MCF 10A (cell line): ENCODE measurements at regions not wholly inside any gene's neighbourhood (a gene's known extent, or its start where the extent isn't known, plus 50 kb on each side); places are given as distances from the start of the nearest gene placed in this dataset.

ENCODE experiments used
- BruUV-seq: library from RNA; stranded (reverse); fragments of 400-500 nt; replicated peaks from 2 replicates; lab custom pipeline; 2021; lab: Mats Ljungman, UMichigan
- CTCF ChIA-PET: fragments of 300-600 bp; sonication (Branson Sonifier 250); formaldehyde crosslinking; extraction: SDS; loops from one replicate; lab custom pipeline; 2021; ENCODE audit warnings: antibody characterized with exemption, inconsistent platforms; lab: Yijun Ruan, JAX
- POLR2A ChIA-PET: fragments of 300-600, 350-650 bp; sonication (Branson Sonifier 250); formaldehyde crosslinking; extraction: SDS; loops from one replicate; lab custom pipeline; 2020; ENCODE audit warnings: antibody characterized with exemption, inconsistent platforms; lab: Yijun Ruan, JAX
- DNase-seq: peaks from one replicate; pipeline ENCODE4 v3.0.0-alpha.2; 2018; ENCODE audit not compliant: unreplicated experiment
- H3K27ac Mint-ChIP-seq: one replicate; pipeline ENCODE4 v1.8.0; 2022; ENCODE audit warnings: mild to moderate bottlenecking, low read depth, mixed read lengths; ENCODE audit not compliant: unreplicated experiment
- H3K27me3 Mint-ChIP-seq: one replicate; pipeline ENCODE4 v1.8.0; 2022; ENCODE audit warnings: mixed read lengths; ENCODE audit not compliant: insufficient read depth, unreplicated experiment
- H3K36me3 Mint-ChIP-seq: one replicate; pipeline ENCODE4 v1.8.0; 2022; ENCODE audit warnings: mild to moderate bottlenecking, moderate library complexity, mixed read lengths; ENCODE audit not compliant: insufficient read depth, unreplicated experiment
- H3K4me1 Mint-ChIP-seq: one replicate; pipeline ENCODE4 v1.8.0; 2022; ENCODE audit warnings: mixed read lengths; ENCODE audit not compliant: insufficient read depth, unreplicated experiment
- H3K4me3 Mint-ChIP-seq: one replicate; pipeline ENCODE4 v1.8.0; 2022; ENCODE audit warnings: mild to moderate bottlenecking, moderate library complexity, mixed read lengths; ENCODE audit not compliant: unreplicated experiment
- H3K9me3 Mint-ChIP-seq: one replicate; pipeline ENCODE4 v1.8.0; 2022; ENCODE audit warnings: mixed read lengths; ENCODE audit not compliant: unreplicated experiment
- CTCF ChIP-seq: fragments of 200-600 bp; IDR thresholded peaks from one replicate; pipeline ENCODE4 v1.8.0; 2022; ENCODE audit warnings: antibody characterized with exemption, mild to moderate bottlenecking; ENCODE audit not compliant: unreplicated experiment
- intact Hi-C: fragments of 100-400 bp; cut with micrococcal nuclease; formaldehyde crosslinking; loops from 2 replicates; pipeline ENCODE4 v1.14.1; 2022

GRCh38 chr7:96887426-96887825 lies 117.9 kb upstream of the DLX6 start:
- BruUV-seq = no TSS peak
- DNase-seq = peak; percentile 46

GRCh38 chr7:96899108-96899507 lies 106.2 kb upstream of the DLX6 start:
- no TSS peak for BruUV-seq
- H3K27me3 Mint-ChIP-seq = no peaks in the 10 kb centered on the region
- H3K4me3 Mint-ChIP-seq = no peak overlapping the region
- ChIA-PET POLR2A (interaction anchor here (0.5 to 2.1 kb wide), 3 partner anchors 11 to 1199 kb away, joined by 3 to 5 read pairs (median 3); no protein-coding TSS in a partner anchor), CTCF (interaction anchor here (0.7 kb wide), 1 partner anchor 60 kb away, joined by 3 read pairs; no protein-coding TSS in a partner anchor)
- DNase-seq = no peak
- TF ChIP-seq CTCF = no peak
- H3K9me3 Mint-ChIP-seq = no peaks in the 10 kb centered on the region
- peaks cover 3% of the 10 kb centered on the region for H3K4me1 Mint-ChIP-seq
- H3K27ac Mint-ChIP-seq = no peak overlapping the region
- intact Hi-C loops = no loop called here
- H3K36me3 Mint-ChIP-seq = no peaks in the 10 kb centered on the region

More at GRCh38 chr7:96887426-96887825, 117.9 kb upstream of the DLX6 start:
- no peak overlapping the region for H3K4me3 Mint-ChIP-seq
- CTCF ChIA-PET = no interaction called here
- no peak for TF ChIP-seq CTCF
- peaks cover 12% of the 10 kb centered on the region for H3K4me1 Mint-ChIP-seq
- H3K36me3 Mint-ChIP-seq = no peaks in the 10 kb centered on the region
- H3K27me3 Mint-ChIP-seq = peaks cover 15% of the 10 kb centered on the region
- POLR2A ChIA-PET = interaction anchor here (0.6 to 1.0 kb wide), 2 partner anchors 19 to 47 kb away, joined by 3 read pairs; no protein-coding TSS in a partner anchor
- H3K27ac Mint-ChIP-seq = peak overlapping the region; percentile 16
- intact Hi-C loops = no loop called here
- no peaks in the 10 kb centered on the region for H3K9me3 Mint-ChIP-seq

- H3K4me3 Mint-ChIP-seq = no peak overlapping the region
- no peaks in the 10 kb centered on the region for H3K36me3 Mint-ChIP-seq
- DNase-seq = peak; percentile 34
- no peaks in the 10 kb centered on the region for H3K27me3 Mint-ChIP-seq
- no peak overlapping the region for H3K27ac Mint-ChIP-seq
- ChIA-PET CTCF (interaction anchor here (0.6 kb wide), 1 partner anchor 455 kb away, joined by 3 read pairs; no protein-coding TSS in a partner anchor), POLR2A (no interaction called here)
- no peaks in the 10 kb centered on the region for H3K9me3 Mint-ChIP-seq
- BruUV-seq = no TSS peak
- peaks cover 3% of the 10 kb centered on the region for H3K4me1 Mint-ChIP-seq
- TF ChIP-seq CTCF = no peak
- intact Hi-C loops = no loop called here
Observed at GRCh38 chr7:96901822-96902445, 103.4 kb upstream of the DLX6 start.

- Mint-ChIP-seq H3K4me3 (no peak overlapping the region), H3K4me1 (peaks cover 2% of the 10 kb centered on the region), H3K36me3 (no peaks in the 10 kb centered on the region), H3K27ac (no peak overlapping the region), H3K9me3 (no peaks in the 10 kb centered on the region), H3K27me3 (no peaks in the 10 kb centered on the region)
- DNase-seq = no peak
- ChIA-PET POLR2A (interaction anchor here (1.4 kb wide), 1 partner anchor 47 kb away, joined by 3 read pairs; no protein-coding TSS in a partner anchor), CTCF (interaction anchor here (0.5 kb wide), 1 partner anchor 1067 kb away, joined by 3 read pairs; no protein-coding TSS in a partner anchor)
- no peak for TF ChIP-seq CTCF
- BruUV-seq = no TSS peak
- intact Hi-C loops = no loop called here
Observed at GRCh38 chr7:96903906-96904305, 101.4 kb upstream of the DLX6 start.
